SK-N-SH treated with all-trans-retinoic acid at 6 μM for 48 hours (cell line): ENCODE measurements at regions not wholly inside any gene's neighbourhood (a gene's known extent, or its start where the extent isn't known, plus 50 kb on each side); places are given as distances from the start of the nearest gene placed in this dataset.

ENCODE experiments used
- OSR1 ChIP-seq: fragments of 250-450 bp; sonication (Bioruptor Pico); IDR thresholded peaks from 2 replicates; pipeline ENCODE4 v1.8.0; 2022; ENCODE audit warnings: moderate library complexity, mild to moderate bottlenecking, inconsistent platforms
- RARB ChIP-seq: fragments of 250-450 bp; sonication (Bioruptor Pico); IDR thresholded peaks from 2 replicates; pipeline ENCODE4 v1.8.0; 2021; ENCODE audit warnings: mild to moderate bottlenecking, moderate library complexity
- SNAI2 ChIP-seq: fragments of 250-450 bp; sonication (Bioruptor Pico); IDR thresholded peaks from 2 replicates; pipeline ENCODE4 v1.5.0; 2020; ENCODE audit warnings: mild to moderate bottlenecking, moderate library complexity
- TF ChIP-seq, protein P1 (sequence below): fragments of 250-450 bp; sonication (Bioruptor Pico); IDR thresholded peaks from 2 replicates; pipeline ENCODE4 v1.8.0; 2020; ENCODE audit warnings: mild to moderate bottlenecking, moderate library complexity, borderline replicate concordance
- TF ChIP-seq, protein P2 (sequence below): fragments of 250-450 bp; sonication (Bioruptor Pico); IDR thresholded peaks from 2 replicates; pipeline ENCODE4 v1.5.1; 2020; ENCODE audit warnings: low read depth, mild to moderate bottlenecking, moderate library complexity

DNA sequence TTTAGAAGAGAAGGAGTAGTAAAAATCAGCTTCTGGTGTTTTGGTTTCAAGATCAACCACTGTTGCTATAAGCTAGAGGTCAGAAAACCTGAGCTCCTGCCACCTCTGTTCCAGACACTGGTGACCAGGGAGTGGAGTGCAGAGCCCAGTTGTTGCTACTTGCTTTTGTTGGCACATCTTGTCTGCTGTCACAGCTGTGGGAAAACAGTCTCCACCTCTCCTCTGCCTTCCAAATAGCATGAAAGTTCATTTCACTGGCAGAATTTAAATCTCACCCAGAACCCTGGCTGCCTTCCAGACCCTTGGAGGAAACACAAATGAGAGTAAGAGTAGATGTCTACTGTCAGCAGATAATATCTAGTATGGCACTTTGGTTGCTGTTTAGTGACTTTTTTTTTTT is 297.5 kb upstream of the KLF3 start:
- TF ChIP-seq RARB (CRISPR knock-in tag), result no peak
- TF ChIP-seq, protein P1, sequence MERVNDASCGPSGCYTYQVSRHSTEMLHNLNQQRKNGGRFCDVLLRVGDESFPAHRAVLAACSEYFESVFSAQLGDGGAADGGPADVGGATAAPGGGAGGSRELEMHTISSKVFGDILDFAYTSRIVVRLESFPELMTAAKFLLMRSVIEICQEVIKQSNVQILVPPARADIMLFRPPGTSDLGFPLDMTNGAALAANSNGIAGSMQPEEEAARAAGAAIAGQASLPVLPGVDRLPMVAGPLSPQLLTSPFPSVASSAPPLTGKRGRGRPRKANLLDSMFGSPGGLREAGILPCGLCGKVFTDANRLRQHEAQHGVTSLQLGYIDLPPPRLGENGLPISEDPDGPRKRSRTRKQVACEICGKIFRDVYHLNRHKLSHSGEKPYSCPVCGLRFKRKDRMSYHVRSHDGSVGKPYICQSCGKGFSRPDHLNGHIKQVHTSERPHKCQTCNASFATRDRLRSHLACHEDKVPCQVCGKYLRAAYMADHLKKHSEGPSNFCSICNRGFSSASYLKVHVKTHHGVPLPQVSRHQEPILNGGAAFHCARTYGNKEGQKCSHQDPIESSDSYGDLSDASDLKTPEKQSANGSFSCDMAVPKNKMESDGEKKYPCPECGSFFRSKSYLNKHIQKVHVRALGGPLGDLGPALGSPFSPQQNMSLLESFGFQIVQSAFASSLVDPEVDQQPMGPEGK (CRISPR knock-in tag), result no peak
- no peak for TF ChIP-seq SNAI2 (CRISPR knock-in tag)
- TF ChIP-seq OSR1 (CRISPR knock-in tag), result no peak
- TF ChIP-seq, protein P2, sequence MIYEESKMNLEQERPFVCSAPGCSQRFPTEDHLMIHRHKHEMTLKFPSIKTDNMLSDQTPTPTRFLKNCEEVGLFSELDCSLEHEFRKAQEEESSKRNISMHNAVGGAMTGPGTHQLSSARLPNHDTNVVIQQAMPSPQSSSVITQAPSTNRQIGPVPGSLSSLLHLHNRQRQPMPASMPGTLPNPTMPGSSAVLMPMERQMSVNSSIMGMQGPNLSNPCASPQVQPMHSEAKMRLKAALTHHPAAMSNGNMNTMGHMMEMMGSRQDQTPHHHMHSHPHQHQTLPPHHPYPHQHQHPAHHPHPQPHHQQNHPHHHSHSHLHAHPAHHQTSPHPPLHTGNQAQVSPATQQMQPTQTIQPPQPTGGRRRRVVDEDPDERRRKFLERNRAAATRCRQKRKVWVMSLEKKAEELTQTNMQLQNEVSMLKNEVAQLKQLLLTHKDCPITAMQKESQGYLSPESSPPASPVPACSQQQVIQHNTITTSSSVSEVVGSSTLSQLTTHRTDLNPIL (CRISPR knock-in tag), result no peak
